WTC11 (cell line): ENCODE measurements at regions not wholly inside any gene's neighbourhood (a gene's known extent, or its start where the extent isn't known, plus 50 kb on each side); places are given as distances from the start of the nearest gene placed in this dataset.
"Not testable (repeated sequence)": the region's sequence is repeated elsewhere in the genome, so short reads cannot be mapped to it uniquely, and the experiment has no call there.

ENCODE experiments used
- ATAC-seq: fragments of 200-7000 bp; cut with Tn5 transposase; 2 replicates; pipeline ENCODE4 v1.10.0; 2021; ENCODE audit warnings: mild to moderate bottlenecking, moderate library complexity
- CTCF ChIA-PET: fragments of 300-600 bp; sonication (Branson Sonifier 250); formaldehyde crosslinking; loops from one replicate; lab custom pipeline; 2021; ENCODE audit warnings: antibody characterized with exemption; lab: Charles Lee
- POLR2A ChIA-PET: fragments of 350-600 bp; sonication (Branson Sonifier 250); formaldehyde crosslinking; loops from one replicate; lab custom pipeline; 2021; ENCODE audit warnings: antibody characterized with exemption; lab: Charles Lee
- DNase-seq: peaks from one replicate; pipeline ENCODE4 v3.0.0; 2021; ENCODE audit warnings: low spot score
- H3K27ac Mint-ChIP-seq: 2 replicates; pipeline ENCODE4 v1.8.0; 2021; ENCODE audit warnings: mixed read lengths
- H3K27me3 Mint-ChIP-seq: 2 replicates; pipeline ENCODE4 v1.8.0; 2021; ENCODE audit warnings: low read depth, mild to moderate bottlenecking, moderate library complexity, mixed read lengths
- H3K36me3 Mint-ChIP-seq: 2 replicates; pipeline ENCODE4 v1.8.0; 2021; ENCODE audit warnings: mixed read lengths
- H3K4me1 Mint-ChIP-seq: 2 replicates; pipeline ENCODE4 v1.8.0; 2022; ENCODE audit warnings: mixed read lengths
- H3K4me3 Mint-ChIP-seq: 2 replicates; pipeline ENCODE4 v1.8.0; 2021; ENCODE audit warnings: mild to moderate bottlenecking, moderate library complexity, mixed read lengths
- H3K9me3 Mint-ChIP-seq: 2 replicates; pipeline ENCODE4 v1.8.0; 2021; ENCODE audit warnings: mixed read lengths
- CREM ChIP-seq: sonication (generic); formaldehyde crosslinking; IDR thresholded peaks from 2 replicates; pipeline ENCODE4 v1.8.1; 2022; ENCODE audit warnings: mild to moderate bottlenecking, missing genetic modification reagents, moderate library complexity
- ELF4 ChIP-seq: sonication (generic); formaldehyde crosslinking; IDR thresholded peaks from 2 replicates; pipeline ENCODE4 v1.8.1; 2022; ENCODE audit warnings: low read depth, mild to moderate bottlenecking, moderate library complexity, missing genetic modification reagents
- ETV6 ChIP-seq: sonication (generic); formaldehyde crosslinking; IDR thresholded peaks from 2 replicates; pipeline ENCODE4 v1.8.1; 2022; ENCODE audit warnings: mild to moderate bottlenecking, missing genetic modification reagents
- GABPB1 ChIP-seq: sonication (generic); formaldehyde crosslinking; IDR thresholded peaks from 2 replicates; pipeline ENCODE4 v1.8.1; 2023; ENCODE audit warnings: mild to moderate bottlenecking, missing genetic modification reagents
- GRHL2 ChIP-seq: fragments of 250-450 bp; sonication (Bioruptor Pico); IDR thresholded peaks from 2 replicates; pipeline ENCODE4 v1.8.0; 2022; ENCODE audit warnings: mild to moderate bottlenecking, moderate library complexity; ENCODE audit not compliant: insufficient replicate concordance, severe bottlenecking
- GTF2I ChIP-seq: fragments of 250-450 bp; sonication (Bioruptor Pico); conservative IDR thresholded peaks from 2 replicates; pipeline ENCODE4 v1.4.0; 2021; ENCODE audit warnings: mild to moderate bottlenecking
- MYBL2 ChIP-seq: sonication (generic); formaldehyde crosslinking; IDR thresholded peaks from 2 replicates; pipeline ENCODE4 v1.8.1; 2023; ENCODE audit warnings: mild to moderate bottlenecking, moderate library complexity, missing genetic modification reagents
- NFE2L1 ChIP-seq: sonication (generic); formaldehyde crosslinking; IDR thresholded peaks from 2 replicates; pipeline ENCODE4 v1.8.1; 2023; ENCODE audit warnings: missing genetic modification reagents
- NFYB ChIP-seq: sonication (generic); formaldehyde crosslinking; conservative IDR thresholded peaks from 2 replicates; pipeline ENCODE4 v1.8.0; 2022; ENCODE audit warnings: low read depth, missing genetic modification reagents
- NR2C2 ChIP-seq: sonication (generic); formaldehyde crosslinking; IDR thresholded peaks from 2 replicates; pipeline ENCODE4 v1.8.0; 2022; ENCODE audit warnings: mild to moderate bottlenecking, missing genetic modification reagents
- SMAD3 ChIP-seq: sonication (generic); formaldehyde crosslinking; IDR thresholded peaks from 2 replicates; pipeline ENCODE4 v1.8.0; 2022; ENCODE audit warnings: missing genetic modification reagents, mild to moderate bottlenecking, borderline replicate concordance
- TEAD4 ChIP-seq: sonication (generic); formaldehyde crosslinking; IDR thresholded peaks from 2 replicates; pipeline ENCODE4 v1.8.0; 2022; ENCODE audit warnings: mild to moderate bottlenecking, missing genetic modification reagents
- ZNF138 ChIP-seq: sonication (generic); formaldehyde crosslinking; conservative IDR thresholded peaks from 2 replicates; pipeline ENCODE4 v1.8.1; 2022; ENCODE audit warnings: mild to moderate bottlenecking, moderate library complexity, missing genetic modification reagents
- ZNF396 ChIP-seq: fragments of 250-450 bp; sonication (Bioruptor Pico); IDR thresholded peaks from 2 replicates; pipeline ENCODE4 v1.8.0; 2021; ENCODE audit warnings: mild to moderate bottlenecking, moderate library complexity, borderline replicate concordance
- ZNF416 ChIP-seq: fragments of 250-450 bp; sonication (Bioruptor Pico); IDR thresholded peaks from 2 replicates; pipeline ENCODE4 v1.9.0; 2021; ENCODE audit warnings: mild to moderate bottlenecking, inconsistent platforms
- TF ChIP-seq, protein P1 (sequence below): sonication (generic); formaldehyde crosslinking; IDR thresholded peaks from 2 replicates; pipeline ENCODE4 v1.8.1; 2023; ENCODE audit warnings: mild to moderate bottlenecking, missing genetic modification reagents, borderline replicate concordance
- TF ChIP-seq, protein P2 (sequence below): sonication (generic); formaldehyde crosslinking; IDR thresholded peaks from 2 replicates; pipeline ENCODE4 v1.8.0; 2022; ENCODE audit warnings: mild to moderate bottlenecking, missing genetic modification reagents
- TF ChIP-seq, protein P3 (sequence below): sonication (generic); formaldehyde crosslinking; IDR thresholded peaks from 2 replicates; pipeline ENCODE4 v1.8.1; 2022; ENCODE audit warnings: low read depth, mild to moderate bottlenecking, moderate library complexity, missing genetic modification reagents, borderline replicate concordance
- TF ChIP-seq, protein P4 (sequence below): sonication (generic); formaldehyde crosslinking; IDR thresholded peaks from 2 replicates; pipeline ENCODE4 v1.8.1; 2023; ENCODE audit warnings: mild to moderate bottlenecking, missing genetic modification reagents, moderate library complexity

DNA sequence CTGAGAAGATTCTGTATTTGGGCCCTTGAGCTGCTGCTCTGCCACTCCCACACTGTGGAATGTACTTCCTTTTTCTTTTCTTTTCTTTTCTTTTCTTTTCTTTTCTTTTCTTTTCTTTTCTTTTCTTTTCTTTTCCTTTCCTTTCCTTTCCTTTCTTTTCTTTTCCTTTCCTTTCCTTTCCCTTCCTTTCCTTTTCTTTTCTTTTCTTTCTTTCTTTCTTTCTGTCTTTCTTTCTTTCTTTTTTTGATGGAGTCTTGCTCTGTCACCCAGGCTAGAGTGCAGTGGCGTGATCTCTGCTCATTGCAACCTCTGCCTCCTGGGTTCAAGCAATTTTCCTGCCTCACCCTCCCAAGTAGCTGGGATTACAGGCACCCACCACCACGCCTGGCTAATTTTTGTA is 89.8 kb downstream of the DNAAF6 start:
- H3K36me3 Mint-ChIP-seq, ATAC-seq, H3K27me3 Mint-ChIP-seq, H3K4me3 Mint-ChIP-seq, CTCF ChIA-PET, DNase-seq, POLR2A ChIA-PET, H3K27ac Mint-ChIP-seq, H3K9me3 Mint-ChIP-seq: not testable (repeated sequence)
- peaks cover 16% of the 10 kb centered on the region for H3K4me1 Mint-ChIP-seq

DNA sequence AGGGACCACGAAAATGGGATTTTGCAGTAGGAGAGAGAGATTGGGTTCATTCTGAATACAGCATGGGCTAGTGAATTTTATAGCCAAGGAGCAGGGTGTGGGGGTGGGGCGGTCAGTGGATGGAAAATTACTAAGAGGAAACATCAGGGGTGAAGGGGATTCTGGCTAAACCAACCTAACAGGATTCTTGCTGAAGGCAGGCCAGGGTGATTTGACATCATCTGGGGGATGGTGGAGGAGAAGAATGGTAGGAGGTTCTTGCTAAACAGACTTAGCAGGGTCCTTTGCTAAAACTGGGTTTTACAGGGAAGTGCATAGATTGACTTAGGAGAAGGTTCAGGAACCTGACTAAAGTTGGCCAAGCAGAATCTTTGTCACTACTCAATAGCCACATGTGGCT is 91.9 kb downstream of the DNAAF6 start:
- no peak overlapping the region for H3K27ac Mint-ChIP-seq

DNA sequence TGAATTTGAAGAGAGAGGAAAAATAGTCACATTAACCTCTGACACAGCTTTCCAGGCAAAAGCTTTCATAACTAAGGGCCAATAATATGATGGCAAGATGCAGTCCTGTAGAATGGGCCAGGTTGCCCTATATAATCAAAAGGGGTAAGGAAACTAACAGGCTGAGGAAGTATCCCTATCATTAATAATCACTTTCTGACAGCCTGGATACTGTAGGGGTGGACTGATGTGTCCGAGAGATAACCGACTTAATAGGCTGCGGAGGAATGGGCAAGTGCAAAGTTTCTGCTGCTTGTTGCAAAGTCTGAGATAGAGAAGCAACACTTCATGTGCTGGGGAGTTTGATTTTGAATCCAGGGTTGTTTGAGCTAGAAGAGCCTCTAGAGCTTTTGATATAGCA is 94.8 kb downstream of the DNAAF6 start:
- TF ChIP-seq MYBL2 (CRISPR knock-in tag) = no peak
- no peak for TF ChIP-seq GABPB1
- no peak for TF ChIP-seq TEAD4 (CRISPR knock-in tag)
- Mint-ChIP-seq H3K36me3 (no peaks in the 10 kb centered on the region), H3K4me3 (no peak overlapping the region), H3K9me3 (peaks cover 16% of the 10 kb centered on the region), H3K4me1 (peaks cover 16% of the 10 kb centered on the region), H3K27me3 (no peaks in the 10 kb centered on the region; the same call in 1 of the 2 replicates), H3K27ac (no peak overlapping the region)
- ChIA-PET CTCF (interaction anchor here (1.4 kb wide), 1 partner anchor 29 kb away, joined by 3 read pairs; no protein-coding TSS in a partner anchor), POLR2A (no interaction called here)
- no peak for DNase-seq
- ATAC-seq = no peak

More for the DNA sequence above, 91.9 kb downstream of the DNAAF6 start:
- H3K4me1 Mint-ChIP-seq = peaks cover 16% of the 10 kb centered on the region
- no peak overlapping the region for H3K4me3 Mint-ChIP-seq
- H3K9me3 Mint-ChIP-seq = peaks cover 4% of the 10 kb centered on the region; the same call in 1 of the 2 replicates
- no peak for DNase-seq
- ChIA-PET POLR2A (no interaction called here), CTCF (no interaction called here)
- TF ChIP-seq ZNF138 (no peak), CREM (CRISPR knock-in tag) (no peak), ELF4 (CRISPR knock-in tag) (no peak), GTF2I (CRISPR knock-in tag) (no peak), GABPB1 (no peak), NFE2L1 (CRISPR knock-in tag) (no peak), ETV6 (CRISPR knock-in tag) (no peak), NR2C2 (CRISPR knock-in tag) (no peak), ZNF416 (CRISPR knock-in tag) (no peak), MYBL2 (CRISPR knock-in tag) (no peak), SMAD3 (no peak), GRHL2 (CRISPR knock-in tag) (no peak), ZNF396 (no peak), NFYB (CRISPR knock-in tag) (no peak)
- TF ChIP-seq, protein P1, sequence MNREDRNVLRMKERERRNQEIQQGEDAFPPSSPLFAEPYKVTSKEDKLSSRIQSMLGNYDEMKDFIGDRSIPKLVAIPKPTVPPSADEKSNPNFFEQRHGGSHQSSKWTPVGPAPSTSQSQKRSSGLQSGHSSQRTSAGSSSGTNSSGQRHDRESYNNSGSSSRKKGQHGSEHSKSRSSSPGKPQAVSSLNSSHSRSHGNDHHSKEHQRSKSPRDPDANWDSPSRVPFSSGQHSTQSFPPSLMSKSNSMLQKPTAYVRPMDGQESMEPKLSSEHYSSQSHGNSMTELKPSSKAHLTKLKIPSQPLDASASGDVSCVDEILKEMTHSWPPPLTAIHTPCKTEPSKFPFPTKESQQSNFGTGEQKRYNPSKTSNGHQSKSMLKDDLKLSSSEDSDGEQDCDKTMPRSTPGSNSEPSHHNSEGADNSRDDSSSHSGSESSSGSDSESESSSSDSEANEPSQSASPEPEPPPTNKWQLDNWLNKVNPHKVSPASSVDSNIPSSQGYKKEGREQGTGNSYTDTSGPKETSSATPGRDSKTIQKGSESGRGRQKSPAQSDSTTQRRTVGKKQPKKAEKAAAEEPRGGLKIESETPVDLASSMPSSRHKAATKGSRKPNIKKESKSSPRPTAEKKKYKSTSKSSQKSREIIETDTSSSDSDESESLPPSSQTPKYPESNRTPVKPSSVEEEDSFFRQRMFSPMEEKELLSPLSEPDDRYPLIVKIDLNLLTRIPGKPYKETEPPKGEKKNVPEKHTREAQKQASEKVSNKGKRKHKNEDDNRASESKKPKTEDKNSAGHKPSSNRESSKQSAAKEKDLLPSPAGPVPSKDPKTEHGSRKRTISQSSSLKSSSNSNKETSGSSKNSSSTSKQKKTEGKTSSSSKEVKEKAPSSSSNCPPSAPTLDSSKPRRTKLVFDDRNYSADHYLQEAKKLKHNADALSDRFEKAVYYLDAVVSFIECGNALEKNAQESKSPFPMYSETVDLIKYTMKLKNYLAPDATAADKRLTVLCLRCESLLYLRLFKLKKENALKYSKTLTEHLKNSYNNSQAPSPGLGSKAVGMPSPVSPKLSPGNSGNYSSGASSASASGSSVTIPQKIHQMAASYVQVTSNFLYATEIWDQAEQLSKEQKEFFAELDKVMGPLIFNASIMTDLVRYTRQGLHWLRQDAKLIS (CRISPR knock-in tag) = no peak
- TF ChIP-seq, protein P2, sequence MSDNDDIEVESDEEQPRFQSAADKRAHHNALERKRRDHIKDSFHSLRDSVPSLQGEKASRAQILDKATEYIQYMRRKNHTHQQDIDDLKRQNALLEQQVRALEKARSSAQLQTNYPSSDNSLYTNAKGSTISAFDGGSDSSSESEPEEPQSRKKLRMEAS = no peak
- TF ChIP-seq, protein P3, sequence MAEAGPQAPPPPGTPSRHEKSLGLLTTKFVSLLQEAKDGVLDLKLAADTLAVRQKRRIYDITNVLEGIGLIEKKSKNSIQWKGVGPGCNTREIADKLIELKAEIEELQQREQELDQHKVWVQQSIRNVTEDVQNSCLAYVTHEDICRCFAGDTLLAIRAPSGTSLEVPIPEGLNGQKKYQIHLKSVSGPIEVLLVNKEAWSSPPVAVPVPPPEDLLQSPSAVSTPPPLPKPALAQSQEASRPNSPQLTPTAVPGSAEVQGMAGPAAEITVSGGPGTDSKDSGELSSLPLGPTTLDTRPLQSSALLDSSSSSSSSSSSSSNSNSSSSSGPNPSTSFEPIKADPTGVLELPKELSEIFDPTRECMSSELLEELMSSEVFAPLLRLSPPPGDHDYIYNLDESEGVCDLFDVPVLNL (CRISPR knock-in tag) = no peak
- TF ChIP-seq, protein P4, sequence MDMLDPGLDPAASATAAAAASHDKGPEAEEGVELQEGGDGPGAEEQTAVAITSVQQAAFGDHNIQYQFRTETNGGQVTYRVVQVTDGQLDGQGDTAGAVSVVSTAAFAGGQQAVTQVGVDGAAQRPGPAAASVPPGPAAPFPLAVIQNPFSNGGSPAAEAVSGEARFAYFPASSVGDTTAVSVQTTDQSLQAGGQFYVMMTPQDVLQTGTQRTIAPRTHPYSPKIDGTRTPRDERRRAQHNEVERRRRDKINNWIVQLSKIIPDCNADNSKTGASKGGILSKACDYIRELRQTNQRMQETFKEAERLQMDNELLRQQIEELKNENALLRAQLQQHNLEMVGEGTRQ = no peak
- TF ChIP-seq, all 79 proteins: peak for 0
- Mint-ChIP-seq H3K36me3 (no peaks in the 10 kb centered on the region), H3K27me3 (no peaks in the 10 kb centered on the region)
- ATAC-seq = no peak
